ENCODE measurements at regions not wholly inside any gene's neighbourhood (a gene's known extent, or its start where the extent isn't known, plus 50 kb on each side); places are given as distances from the start of the nearest gene placed in this dataset.

- TF ChIP-seq CTCF (IDR thresholded peaks at IDR 0.05; ENCODE audit: low read depth, low read length, poor library complexity, severe bottlenecking) (no peak), EZH2phosphoT487 (IDR thresholded peaks at IDR 0.05; ENCODE audit: borderline replicate concordance, low read length) (no peak)
- Histone ChIP-seq H3K4me1 (ENCODE audit: control insufficient read depth, low read length) (no peaks in the 10 kb centered on the region), H3K9me2 (replicated peaks; ENCODE audit: control insufficient read depth, low read length) (no peaks in the 10 kb centered on the region), H3K4me3 (ENCODE audit: low read length) (no peak overlapping the region), H3K27ac (ENCODE audit: low read depth, low read length) (no peak overlapping the region), H3K79me2 (ENCODE audit: control insufficient read depth, low read length) (no peaks in the 10 kb centered on the region), H3K27me3 (ENCODE audit: control insufficient read depth, low read length) (peaks cover 2% of the 10 kb centered on the region; the same call in 1 of the 2 replicates), H3F3A (ENCODE audit: control insufficient read depth, insufficient read depth) (no peaks in the 10 kb centered on the region), H3K9me3 (ENCODE audit: control insufficient read depth, insufficient read depth, low read length) (no peaks in the 10 kb centered on the region), H3K36me3 (ENCODE audit: control insufficient read depth, low read length) (no peaks in the 10 kb centered on the region), H3K4me2 (ENCODE audit: low read length) (no peak overlapping the region), H4K20me1 (ENCODE audit: control insufficient read depth, insufficient read depth, low read depth, low read length) (no peaks in the 10 kb centered on the region)
Observed at GRCh38 chr11:113563766-113564526, 88.7 kb upstream of the DRD2 start.

- Histone ChIP-seq H3K4me2 (ENCODE audit: low read length) (no peak overlapping the region), H3F3A (ENCODE audit: control insufficient read depth, insufficient read depth) (no peaks in the 10 kb centered on the region), H3K27ac (ENCODE audit: low read depth, low read length) (no peak overlapping the region)
Observed at GRCh38 chr11:113562981-113563461, 87.8 kb upstream of the DRD2 start.

GRCh38 chr11:113562576-113562975 lies 87.4 kb upstream of the DRD2 start:
- no peak overlapping the region for H3K27ac ChIP-seq (ENCODE audit: low read depth, low read length)
- H4K20me1 ChIP-seq (ENCODE audit: control insufficient read depth, insufficient read depth, low read depth, low read length) = no peaks in the 10 kb centered on the region
- H3K4me3 ChIP-seq (ENCODE audit: low read length) = no peak overlapping the region
- H3K9me3 ChIP-seq (ENCODE audit: control insufficient read depth, insufficient read depth, low read length) = no peaks in the 10 kb centered on the region
- no peak for TF ChIP-seq EZH2phosphoT487 (IDR thresholded peaks at IDR 0.05; ENCODE audit: borderline replicate concordance, low read length)
- no peak for TF ChIP-seq CTCF (IDR thresholded peaks at IDR 0.05; ENCODE audit: low read depth, low read length, poor library complexity, severe bottlenecking)
- no peaks in the 10 kb centered on the region for H3K79me2 ChIP-seq (ENCODE audit: control insufficient read depth, low read length)
- peaks cover 2% of the 10 kb centered on the region; the same call in 1 of the 2 replicates for H3K27me3 ChIP-seq (ENCODE audit: control insufficient read depth, low read length)
- H3K36me3 ChIP-seq (ENCODE audit: control insufficient read depth, low read length) = no peaks in the 10 kb centered on the region
- no peaks in the 10 kb centered on the region for H3K4me1 ChIP-seq (ENCODE audit: control insufficient read depth, low read length)
- no peak overlapping the region for H3K4me2 ChIP-seq (ENCODE audit: low read length)
- no peaks in the 10 kb centered on the region for H3F3A ChIP-seq (ENCODE audit: control insufficient read depth, insufficient read depth)
- H3K9me2 ChIP-seq (replicated peaks; ENCODE audit: control insufficient read depth, low read length) = no peaks in the 10 kb centered on the region

More at GRCh38 chr11:113562981-113563461, 87.8 kb upstream of the DRD2 start:
- Histone ChIP-seq H3K79me2 (ENCODE audit: control insufficient read depth, low read length) (no peaks in the 10 kb centered on the region), H3K4me3 (ENCODE audit: low read length) (no peak overlapping the region), H3K9me2 (replicated peaks; ENCODE audit: control insufficient read depth, low read length) (no peaks in the 10 kb centered on the region), H3K4me1 (ENCODE audit: control insufficient read depth, low read length) (no peaks in the 10 kb centered on the region), H4K20me1 (ENCODE audit: control insufficient read depth, insufficient read depth, low read depth, low read length) (no peaks in the 10 kb centered on the region), H3K36me3 (ENCODE audit: control insufficient read depth, low read length) (no peaks in the 10 kb centered on the region), H3K27me3 (ENCODE audit: control insufficient read depth, low read length) (peaks cover 2% of the 10 kb centered on the region; the same call in 1 of the 2 replicates), H3K9me3 (ENCODE audit: control insufficient read depth, insufficient read depth, low read length) (no peaks in the 10 kb centered on the region)
- no peak for TF ChIP-seq CTCF (IDR thresholded peaks at IDR 0.05; ENCODE audit: low read depth, low read length, poor library complexity, severe bottlenecking)
- TF ChIP-seq EZH2phosphoT487 (IDR thresholded peaks at IDR 0.05; ENCODE audit: borderline replicate concordance, low read length) = no peak
